Right lobe of liver (tissue), 6 donors: ENCODE measurements at regions not wholly inside any gene's neighbourhood (a gene's known extent, or its start where the extent isn't known, plus 50 kb on each side); places are given as distances from the start of the nearest gene placed in this dataset.
"Not testable (repeated sequence)": the region's sequence is repeated elsewhere in the genome, so short reads cannot be mapped to it uniquely, and the experiment has no call there.

Experiments used
- ATAC-seq, 4 donors: fragments of 200-7000 bp; cut with Tn5 transposase; one replicate each; pipeline ENCODE4 v1.9.1; 2020; ENCODE audit warnings: mild to moderate bottlenecking in 4 of 4, moderate library complexity in 4 of 4
- DNase-seq, 3 donors: peaks; one replicate each; pipeline ENCODE4 v3.0.0-alpha.2; 2020
- H3K27ac ChIP-seq, 3 donors: fragments of 200-600 bp; one replicate each; pipeline ENCODE4 v1.8.0; 2022
- H3K27me3 ChIP-seq, 2 donors: fragments of 200-600 bp; one replicate each; pipeline ENCODE4 v1.8.0; 2022
- H3K36me3 ChIP-seq, 4 donors: fragments of 200-600 bp; sonication (generic) in 1 of 4; one replicate each; pipeline versions ENCODE4 v1.5.1 to v1.8.0; 2017 to 2022; ENCODE audit warnings: control low read depth in 1 of 4
- H3K4me1 ChIP-seq, 4 donors: fragments of 200-600 bp; sonication (generic) in 1 of 4; one replicate each; pipeline versions ENCODE4 v1.5.1 to v1.8.0; 2017 to 2022; ENCODE audit warnings: control low read depth in 1 of 4
- H3K4me3 ChIP-seq, 3 donors: fragments of 200-600 bp; one replicate each; pipeline ENCODE4 v1.8.0; 2022
- H3K9me3 ChIP-seq, 4 donors: fragments of 200-600 bp; sonication (generic) in 1 of 4; one replicate each; pipeline versions ENCODE4 v1.5.1 to v1.8.0; 2017 to 2022; ENCODE audit warnings: control low read depth in 1 of 4
- POLR2A ChIP-seq: fragments of 450-650 bp; IDR thresholded peaks from one replicate; pipeline ENCODE4 v1.6.1; 2017; ENCODE audit warnings: antibody characterized with exemption, mild to moderate bottlenecking
- WGBS: methylation state at CpG from one replicate; pipeline ENCODE4 v1.1.6; 2018; ENCODE audit warnings: low coverage, low lambda C conversion rate; ENCODE audit not compliant: insufficient coverage; ENCODE audit errors: missing lambda C conversion rate; 5-methylcytosine and 5-hydroxymethylcytosine counted together
- intact Hi-C, 2 donors: fragments of 100-400 bp; cut with DNase I; formaldehyde crosslinking; loops; one replicate each; pipeline versions ENCODE4 v1.11.2 to v1.14.1; 2022
- donor health status: DM: no; HTN: yes; CAD: no.
- donor health status: DM: no; HTN: no; CAD: no.
- donor health status: DM: no; HTN: no; CAD: no.
- donor health status: DM: no; HTN: yes; CAD: no.
- donor health status: DM: no; HTN: yes; CAD: no.

- peak overlapping the region; percentile 79 to 85 (median 82) for H3K27ac ChIP-seq
- peak; percentile 64 to 75 (median 69) for DNase-seq
- H3K4me1 ChIP-seq, H3K36me3 ChIP-seq, H3K27me3 ChIP-seq, intact Hi-C loops, H3K9me3 ChIP-seq: not testable (repeated sequence)
- WGBS: 0% methylated on average over 3 of the region's 61 CpGs
- peak; percentile 68 for TF ChIP-seq POLR2A
- peak; percentile 98 to 100 (median 98) for ATAC-seq
- H3K4me3 ChIP-seq: peak overlapping the region; percentile 48 to 63 (median 60)
Observed at GRCh38 chr15:32536507-32537172, 56.6 kb upstream of the GOLGA8N start.

- H3K4me3 ChIP-seq, DNase-seq, H3K9me3 ChIP-seq, H3K27me3 ChIP-seq, intact Hi-C loops, H3K36me3 ChIP-seq, H3K27ac ChIP-seq, H3K4me1 ChIP-seq: not testable (repeated sequence)
- peak; percentile 31 to 49 (median 41) for ATAC-seq
- no CpG with 5 or more reads among the region's 55 CpGs for WGBS
Observed at GRCh38 chr15:32536057-32536493, 57.2 kb upstream of the GOLGA8N start.

- H3K4me3 ChIP-seq, H3K36me3 ChIP-seq, intact Hi-C loops, H3K27ac ChIP-seq, ATAC-seq, DNase-seq, H3K4me1 ChIP-seq, H3K27me3 ChIP-seq, H3K9me3 ChIP-seq: not testable (repeated sequence)
- WGBS: no CpG with 5 or more reads among the region's 10 CpGs
Observed at GRCh38 chr15:32535150-32535898, 57.9 kb upstream of the GOLGA8N start.

- H3K27me3 ChIP-seq, DNase-seq, H3K4me3 ChIP-seq, intact Hi-C loops, H3K27ac ChIP-seq, H3K4me1 ChIP-seq, H3K36me3 ChIP-seq, H3K9me3 ChIP-seq, ATAC-seq: not testable (repeated sequence)
- WGBS: 68% methylated on average over 4 of the region's 6 CpGs
Observed at GRCh38 chr15:32522900-32523299, 67.5 kb upstream of the GOLGA8O start.

- H3K27ac ChIP-seq, ATAC-seq, DNase-seq, H3K27me3 ChIP-seq, intact Hi-C loops, H3K36me3 ChIP-seq, H3K9me3 ChIP-seq, H3K4me3 ChIP-seq, H3K4me1 ChIP-seq: not testable (repeated sequence)
- WGBS: 93% methylated on average over 6 of the region's 9 CpGs
Observed at GRCh38 chr15:32522421-32522820, 67.0 kb upstream of the GOLGA8O start.

GRCh38 chr15:32518976-32519375 lies 63.5 kb upstream of the GOLGA8O start:
- H3K36me3 ChIP-seq, H3K27ac ChIP-seq, H3K4me1 ChIP-seq, H3K9me3 ChIP-seq, intact Hi-C loops, ATAC-seq, H3K4me3 ChIP-seq, H3K27me3 ChIP-seq, DNase-seq: not testable (repeated sequence)
- 63% methylated on average over 6 of the region's 7 CpGs for WGBS

- ATAC-seq (peak; percentile 88 to 96 (median 94)), DNase-seq (peak; percentile 41 to 66 (median 56))
- H3K36me3 ChIP-seq, H3K4me1 ChIP-seq, H3K4me3 ChIP-seq, H3K27me3 ChIP-seq, intact Hi-C loops, H3K9me3 ChIP-seq: not testable (repeated sequence)
- H3K27ac ChIP-seq: peak overlapping the region in 1 of 3 donors; percentile 59
- 20% methylated on average over 11 of the region's 20 CpGs for WGBS
Observed at GRCh38 chr15:32518013-32518412, 62.6 kb upstream of the GOLGA8O start.

GRCh38 chr15:32516954-32517353 lies 61.5 kb upstream of the GOLGA8O start:
- ATAC-seq, H3K36me3 ChIP-seq, H3K4me1 ChIP-seq, H3K4me3 ChIP-seq, intact Hi-C loops, H3K27me3 ChIP-seq, DNase-seq, H3K9me3 ChIP-seq, H3K27ac ChIP-seq: not testable (repeated sequence)
- WGBS: 70% methylated on average over 1 of the region's 1 CpG

GRCh38 chr15:32513378-32513777 lies 57.9 kb upstream of the GOLGA8O start:
- DNase-seq, H3K9me3 ChIP-seq, H3K27me3 ChIP-seq, H3K36me3 ChIP-seq, ATAC-seq, intact Hi-C loops, H3K4me1 ChIP-seq, H3K4me3 ChIP-seq, H3K27ac ChIP-seq: not testable (repeated sequence)

- H3K9me3 ChIP-seq, H3K27me3 ChIP-seq, H3K36me3 ChIP-seq, H3K4me3 ChIP-seq, intact Hi-C loops, DNase-seq, H3K27ac ChIP-seq, H3K4me1 ChIP-seq: not testable (repeated sequence)
- ATAC-seq: peak; percentile 65 to 81 (median 76)
Observed at GRCh38 chr15:32510027-32510426, 54.6 kb upstream of the GOLGA8O start.

GRCh38 chr15:32508081-32508480 lies 52.6 kb upstream of the GOLGA8O start:
- H3K9me3 ChIP-seq, H3K27ac ChIP-seq, intact Hi-C loops, H3K4me1 ChIP-seq, H3K27me3 ChIP-seq, DNase-seq, H3K4me3 ChIP-seq, H3K36me3 ChIP-seq: not testable (repeated sequence)
- ATAC-seq: peak; percentile 44 to 72 (median 52)
- WGBS: no CpG with 5 or more reads among the region's 7 CpGs

GRCh38 chr15:32506787-32507186 lies 51.4 kb upstream of the GOLGA8O start:
- WGBS: no CpG with 5 or more reads among the region's 2 CpGs
- H3K4me1 ChIP-seq, DNase-seq, H3K36me3 ChIP-seq, intact Hi-C loops, H3K9me3 ChIP-seq, H3K4me3 ChIP-seq, ATAC-seq, H3K27me3 ChIP-seq, H3K27ac ChIP-seq: not testable (repeated sequence)
